ENCODE measurements at regions not wholly inside any gene's neighbourhood (a gene's known extent, or its start where the extent isn't known, plus 50 kb on each side); places are given as distances from the start of the nearest gene placed in this dataset.

- H2AFZ ChIP-seq (ENCODE audit: low read depth, low read length, severe bottlenecking) = no peak overlapping the region
- no peaks in the 10 kb centered on the region for H3K27me3 ChIP-seq (ENCODE audit: low read length)
- H3K4me2 ChIP-seq (ENCODE audit: low read depth, low read length, poor library complexity, severe bottlenecking) = no peak overlapping the region
- H3K9me3 ChIP-seq (ENCODE audit: insufficient read depth, low read length) = no peaks in the 10 kb centered on the region
- H3K27ac ChIP-seq (ENCODE audit: low read depth, low read length) = no peak overlapping the region
- no peaks in the 10 kb centered on the region for H3K79me2 ChIP-seq (ENCODE audit: insufficient read depth, low read length)
- H3K9ac ChIP-seq (ENCODE audit: low read length) = no peak overlapping the region
- no peaks in the 10 kb centered on the region for H4K20me1 ChIP-seq (ENCODE audit: low read depth, low read length)
- H3K4me3 ChIP-seq (ENCODE audit: insufficient read depth, low read length, poor library complexity, severe bottlenecking) = no peak overlapping the region
- no peak for TF ChIP-seq EZH2phosphoT487 (conservative IDR thresholded peaks at IDR 0.05; ENCODE audit: low read length)
- no peak for TF ChIP-seq CTCF (IDR thresholded peaks at IDR 0.05; ENCODE audit: insufficient read depth, low read length, poor library complexity, severe bottlenecking)
- H3K9me2 ChIP-seq (replicated peaks; ENCODE audit: insufficient read depth, low read length) = no peaks in the 10 kb centered on the region
- no peaks in the 10 kb centered on the region for H3K36me3 ChIP-seq (ENCODE audit: low read length)
- no peaks in the 10 kb centered on the region for H3F3A ChIP-seq (ENCODE audit: insufficient read depth)
Measured at GRCh38 chr17:69715656-69716055, 301.2 kb downstream of the MAP2K6 start.

GRCh38 chr17:69716556-69716955 lies 302.1 kb downstream of the MAP2K6 start:
- Histone ChIP-seq H2AFZ (ENCODE audit: low read depth, low read length, severe bottlenecking) (no peak overlapping the region), H3K36me3 (ENCODE audit: low read length) (no peaks in the 10 kb centered on the region), H3F3A (ENCODE audit: insufficient read depth) (no peaks in the 10 kb centered on the region), H3K4me2 (ENCODE audit: low read depth, low read length, poor library complexity, severe bottlenecking) (no peak overlapping the region), H3K4me3 (ENCODE audit: insufficient read depth, low read length, poor library complexity, severe bottlenecking) (no peak overlapping the region), H3K27ac (ENCODE audit: low read depth, low read length) (no peak overlapping the region), H4K20me1 (ENCODE audit: low read depth, low read length) (no peaks in the 10 kb centered on the region), H3K79me2 (ENCODE audit: insufficient read depth, low read length) (no peaks in the 10 kb centered on the region), H3K27me3 (ENCODE audit: low read length) (no peaks in the 10 kb centered on the region), H3K9ac (ENCODE audit: low read length) (no peak overlapping the region), H3K9me3 (ENCODE audit: insufficient read depth, low read length) (no peaks in the 10 kb centered on the region), H3K9me2 (replicated peaks; ENCODE audit: insufficient read depth, low read length) (no peaks in the 10 kb centered on the region)
- no peak for TF ChIP-seq EZH2phosphoT487 (conservative IDR thresholded peaks at IDR 0.05; ENCODE audit: low read length)
- no peak for TF ChIP-seq CTCF (IDR thresholded peaks at IDR 0.05; ENCODE audit: insufficient read depth, low read length, poor library complexity, severe bottlenecking)

- H3K9me2 ChIP-seq (replicated peaks; ENCODE audit: insufficient read depth, low read length) = no peaks in the 10 kb centered on the region
- no peak overlapping the region for H3K27ac ChIP-seq (ENCODE audit: low read depth, low read length)
- H3F3A ChIP-seq (ENCODE audit: insufficient read depth) = no peaks in the 10 kb centered on the region
- no peak overlapping the region for H3K9ac ChIP-seq (ENCODE audit: low read length)
- no peak overlapping the region for H3K4me3 ChIP-seq (ENCODE audit: insufficient read depth, low read length, poor library complexity, severe bottlenecking)
- no peak for TF ChIP-seq EZH2phosphoT487 (conservative IDR thresholded peaks at IDR 0.05; ENCODE audit: low read length)
- no peak for TF ChIP-seq CTCF (IDR thresholded peaks at IDR 0.05; ENCODE audit: insufficient read depth, low read length, poor library complexity, severe bottlenecking)
- H3K36me3 ChIP-seq (ENCODE audit: low read length) = no peaks in the 10 kb centered on the region
- no peaks in the 10 kb centered on the region for H3K9me3 ChIP-seq (ENCODE audit: insufficient read depth, low read length)
- H3K27me3 ChIP-seq (ENCODE audit: low read length) = no peaks in the 10 kb centered on the region
- no peak overlapping the region for H3K4me2 ChIP-seq (ENCODE audit: low read depth, low read length, poor library complexity, severe bottlenecking)
- no peaks in the 10 kb centered on the region for H4K20me1 ChIP-seq (ENCODE audit: low read depth, low read length)
- H3K79me2 ChIP-seq (ENCODE audit: insufficient read depth, low read length) = no peaks in the 10 kb centered on the region
- H2AFZ ChIP-seq (ENCODE audit: low read depth, low read length, severe bottlenecking) = no peak overlapping the region
Measured at GRCh38 chr17:69717214-69717613, 302.7 kb downstream of the MAP2K6 start.

All from SU-DHL-6 (cell line).